GM23338 (cell line): ENCODE measurements at regions not wholly inside any gene's neighbourhood (a gene's known extent, or its start where the extent isn't known, plus 50 kb on each side); places are given as distances from the start of the nearest gene placed in this dataset.

Experiments
- ATAC-seq: fragments of 200-7000 bp; cut with Tn5 transposase; 3 replicates; pipeline ENCODE4 v1.9.1; 2020
- DNase-seq: peaks from one replicate; pipeline ENCODE4 v3.0.0-alpha.2; 2015; ENCODE audit warnings: low spot score
- H2AFZ ChIP-seq: fragments of 200-600 bp; sonication (generic); 2 replicates; pipeline ENCODE4 v1.8.0; 2016; ENCODE audit warnings: antibody characterized with exemption, mild to moderate bottlenecking, moderate library complexity
- H3F3A ChIP-seq: fragments of 200-600 bp; sonication (generic); replicated peaks from 2 replicates; pipeline ENCODE4 v1.8.0; 2017; ENCODE audit warnings: antibody characterized with exemption, mixed run types, low read depth
- H3K27ac ChIP-seq: fragments of 200-600 bp; sonication (generic); 2 replicates; pipeline ENCODE4 v1.6.1; 2016; ENCODE audit warnings: low read depth
- H3K27me3 ChIP-seq: fragments of 200-600 bp; sonication (generic); 2 replicates; pipeline ENCODE4 v1.8.0; 2016; ENCODE audit warnings: mild to moderate bottlenecking, mixed run types, moderate library complexity; ENCODE audit not compliant: insufficient read depth
- H3K36me3 ChIP-seq: fragments of 200-600 bp; sonication (generic); 2 replicates; pipeline ENCODE4 v1.8.0; 2016; ENCODE audit warnings: mild to moderate bottlenecking; ENCODE audit not compliant: insufficient read depth
- H3K4me1 ChIP-seq: fragments of 200-600 bp; sonication (generic); 2 replicates; pipeline ENCODE4 v1.8.0; 2016; ENCODE audit warnings: mild to moderate bottlenecking, moderate library complexity; ENCODE audit not compliant: insufficient read depth
- H3K4me2 ChIP-seq: fragments of 200-600 bp; sonication (generic); 2 replicates; pipeline ENCODE4 v1.7.1; 2017; ENCODE audit warnings: mixed run types
- H3K4me3 ChIP-seq: fragments of 200-600 bp; sonication (generic); 2 replicates; pipeline ENCODE4 v1.6.1; 2016; ENCODE audit warnings: mixed run types
- H3K79me2 ChIP-seq: fragments of 200-600 bp; sonication (generic); replicated peaks from 2 replicates; pipeline ENCODE4 v1.8.0; 2017; ENCODE audit warnings: mild to moderate bottlenecking; ENCODE audit not compliant: insufficient read depth
- H3K9me2 ChIP-seq: fragments of 200-600 bp; sonication (generic); 2 replicates; pipeline ENCODE4 v1.8.0; 2017; ENCODE audit not compliant: insufficient read depth
- H4K20me1 ChIP-seq: fragments of 200-600 bp; sonication (generic); replicated peaks from 2 replicates; pipeline ENCODE4 v1.8.0; 2017; ENCODE audit warnings: mild to moderate bottlenecking; ENCODE audit not compliant: insufficient read depth
- H3K27ac Mint-ChIP-seq: 2 replicates; pipeline ENCODE4 v1.8.0; 2020; ENCODE audit warnings: inconsistent platforms, mild to moderate bottlenecking, moderate library complexity, mixed read lengths
- H3K27me3 Mint-ChIP-seq: 3 replicates; pipeline ENCODE4 v1.8.0; 2022; ENCODE audit warnings: low read depth, mild to moderate bottlenecking, moderate library complexity, mixed read lengths, inconsistent platforms; ENCODE audit not compliant: insufficient read depth, poor library complexity
- H3K36me3 Mint-ChIP-seq: 3 replicates; pipeline ENCODE4 v1.8.0; 2021; ENCODE audit warnings: low read depth, mild to moderate bottlenecking, inconsistent platforms, moderate library complexity, mixed read lengths
- H3K4me1 Mint-ChIP-seq: 3 replicates; pipeline ENCODE4 v1.8.0; 2020; ENCODE audit warnings: mild to moderate bottlenecking, inconsistent platforms, mixed read lengths
- H3K4me3 Mint-ChIP-seq: 3 replicates; pipeline ENCODE4 v1.8.0; 2021; ENCODE audit warnings: moderate library complexity, mild to moderate bottlenecking, inconsistent platforms, mixed read lengths
- H3K9me3 Mint-ChIP-seq: 3 replicates; pipeline ENCODE4 v1.8.0; 2020; ENCODE audit warnings: moderate library complexity, mild to moderate bottlenecking, inconsistent platforms, mixed read lengths
- CREB1 ChIP-seq: fragments of 250-450 bp; sonication (Bioruptor Pico); IDR thresholded peaks from 2 replicates; pipeline ENCODE4 v1.5.0; 2020; ENCODE audit warnings: low read depth, mild to moderate bottlenecking, moderate library complexity
- EZH2 ChIP-seq: fragments of 200-600 bp; sonication (generic); IDR thresholded peaks from one replicate; pipeline ENCODE4 v1.8.0; 2017; ENCODE audit warnings: antibody characterized with exemption, mild to moderate bottlenecking, low read depth; ENCODE audit not compliant: unreplicated experiment
- EZH2phosphoT487 ChIP-seq: fragments of 200-600 bp; sonication (generic); IDR thresholded peaks from one replicate; pipeline ENCODE4 v1.8.1; 2018; ENCODE audit warnings: antibody characterized with exemption; ENCODE audit not compliant: unreplicated experiment
- JUNB ChIP-seq: IDR thresholded peaks from one replicate; pipeline ENCODE4 v1.6.1; 2016; ENCODE audit warnings: antibody characterized with exemption; ENCODE audit not compliant: unreplicated experiment
- NANOG ChIP-seq: IDR thresholded peaks from 2 replicates; pipeline ENCODE4 v1.6.1; 2016; ENCODE audit warnings: antibody characterized with exemption, borderline replicate concordance
- POLR2AphosphoS5 ChIP-seq: IDR thresholded peaks from 2 replicates; pipeline ENCODE4 v1.6.1; 2016; ENCODE audit warnings: antibody characterized with exemption, low read depth
- REST ChIP-seq: IDR thresholded peaks from one replicate; pipeline ENCODE4 v1.6.1; 2018; ENCODE audit warnings: antibody characterized with exemption; ENCODE audit not compliant: unreplicated experiment
- STAT1 ChIP-seq: IDR thresholded peaks from one replicate; pipeline ENCODE4 v1.6.1; 2016; ENCODE audit warnings: antibody characterized with exemption; ENCODE audit not compliant: unreplicated experiment
- ZNF114 ChIP-seq: fragments of 250-450 bp; sonication (Bioruptor Pico); IDR thresholded peaks from 2 replicates; pipeline ENCODE4 v1.5.0; 2020; ENCODE audit warnings: mild to moderate bottlenecking, moderate library complexity
- ZNF331 ChIP-seq: fragments of 250-450 bp; sonication (Bioruptor Pico); IDR thresholded peaks from 2 replicates; pipeline ENCODE4 v1.5.0; 2020; ENCODE audit warnings: low read depth, mild to moderate bottlenecking, moderate library complexity
- ZNF462 ChIP-seq: fragments of 250-450 bp; sonication (Bioruptor Pico); IDR thresholded peaks from 2 replicates; pipeline ENCODE4 v1.5.0; 2020; ENCODE audit warnings: mild to moderate bottlenecking, moderate library complexity
- TF ChIP-seq, protein P1 (sequence below): IDR thresholded peaks from 2 replicates; pipeline ENCODE4 v1.6.1; 2016; ENCODE audit warnings: antibody characterized with exemption
- TF ChIP-seq, protein P2 (sequence below), 2 experiments: fragments of 200-600 bp in 1 of 2; sonication (generic) in 1 of 2; conservative IDR thresholded peaks; 2 replicates each; pipeline versions ENCODE4 v1.5.1 to v1.6.1; 2016 to 2017; ENCODE audit warnings: antibody characterized with exemption in 2 of 2, low read depth in 2 of 2, mild to moderate bottlenecking in 2 of 2, moderate library complexity in 1 of 2

- Mint-ChIP-seq H3K4me1 (peaks cover 33% of the 10 kb centered on the region), H3K36me3 (no peaks in the 10 kb centered on the region), H3K4me3 (no peak overlapping the region), H3K27me3 (peaks cover 8% of the 10 kb centered on the region), H3K27ac (no peak overlapping the region), H3K9me3 (no peaks in the 10 kb centered on the region)
- no peaks in the 10 kb centered on the region for H4K20me1 ChIP-seq
- H3K4me1 ChIP-seq, result peaks cover 19% of the 10 kb centered on the region
- H2AFZ ChIP-seq, result no peak overlapping the region
- no peak for ATAC-seq
- H3K27me3 ChIP-seq, result no peaks in the 10 kb centered on the region
- no peak for DNase-seq
- H3K4me3 ChIP-seq, result no peak overlapping the region
- TF ChIP-seq ZNF114, result no peak
- TF ChIP-seq POLR2AphosphoS5, result no peak
- no peak for TF ChIP-seq CREB1 (CRISPR knock-in tag)
- no peak for TF ChIP-seq JUNB
- TF ChIP-seq ZNF331 (CRISPR knock-in tag), result no peak
- TF ChIP-seq, protein P1, sequence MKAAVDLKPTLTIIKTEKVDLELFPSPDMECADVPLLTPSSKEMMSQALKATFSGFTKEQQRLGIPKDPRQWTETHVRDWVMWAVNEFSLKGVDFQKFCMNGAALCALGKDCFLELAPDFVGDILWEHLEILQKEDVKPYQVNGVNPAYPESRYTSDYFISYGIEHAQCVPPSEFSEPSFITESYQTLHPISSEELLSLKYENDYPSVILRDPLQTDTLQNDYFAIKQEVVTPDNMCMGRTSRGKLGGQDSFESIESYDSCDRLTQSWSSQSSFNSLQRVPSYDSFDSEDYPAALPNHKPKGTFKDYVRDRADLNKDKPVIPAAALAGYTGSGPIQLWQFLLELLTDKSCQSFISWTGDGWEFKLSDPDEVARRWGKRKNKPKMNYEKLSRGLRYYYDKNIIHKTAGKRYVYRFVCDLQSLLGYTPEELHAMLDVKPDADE, result no peak
- TF ChIP-seq REST, result no peak
- TF ChIP-seq STAT1, result no peak
- TF ChIP-seq, protein P2, sequence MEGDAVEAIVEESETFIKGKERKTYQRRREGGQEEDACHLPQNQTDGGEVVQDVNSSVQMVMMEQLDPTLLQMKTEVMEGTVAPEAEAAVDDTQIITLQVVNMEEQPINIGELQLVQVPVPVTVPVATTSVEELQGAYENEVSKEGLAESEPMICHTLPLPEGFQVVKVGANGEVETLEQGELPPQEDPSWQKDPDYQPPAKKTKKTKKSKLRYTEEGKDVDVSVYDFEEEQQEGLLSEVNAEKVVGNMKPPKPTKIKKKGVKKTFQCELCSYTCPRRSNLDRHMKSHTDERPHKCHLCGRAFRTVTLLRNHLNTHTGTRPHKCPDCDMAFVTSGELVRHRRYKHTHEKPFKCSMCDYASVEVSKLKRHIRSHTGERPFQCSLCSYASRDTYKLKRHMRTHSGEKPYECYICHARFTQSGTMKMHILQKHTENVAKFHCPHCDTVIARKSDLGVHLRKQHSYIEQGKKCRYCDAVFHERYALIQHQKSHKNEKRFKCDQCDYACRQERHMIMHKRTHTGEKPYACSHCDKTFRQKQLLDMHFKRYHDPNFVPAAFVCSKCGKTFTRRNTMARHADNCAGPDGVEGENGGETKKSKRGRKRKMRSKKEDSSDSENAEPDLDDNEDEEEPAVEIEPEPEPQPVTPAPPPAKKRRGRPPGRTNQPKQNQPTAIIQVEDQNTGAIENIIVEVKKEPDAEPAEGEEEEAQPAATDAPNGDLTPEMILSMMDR (conservative IDR thresholded peaks at IDR 0.05; ENCODE audit: low read depth in 2 of 2), result no peak
- TF ChIP-seq ZNF462 (CRISPR knock-in tag), result no peak
- no peak for TF ChIP-seq EZH2phosphoT487
- TF ChIP-seq EZH2, result no peak
- no peak for TF ChIP-seq NANOG
- no peaks in the 10 kb centered on the region for H3K9me2 ChIP-seq
- H3K79me2 ChIP-seq, result no peaks in the 10 kb centered on the region
- H3K27ac ChIP-seq, result no peak overlapping the region
- H3F3A ChIP-seq, result no peaks in the 10 kb centered on the region
- no peak overlapping the region for H3K4me2 ChIP-seq
- no peaks in the 10 kb centered on the region; the same call in 1 of the 2 replicates for H3K36me3 ChIP-seq
Measured at GRCh38 chr12:124075841-124076240, 102.8 kb downstream of the ZNF664 start.
